Keratinocyte (primary cell): ENCODE measurements at regions not wholly inside any gene's neighbourhood (a gene's known extent, or its start where the extent isn't known, plus 50 kb on each side); places are given as distances from the start of the nearest gene placed in this dataset.
"Not testable (repeated sequence)": the region's sequence is repeated elsewhere in the genome, so short reads cannot be mapped to it uniquely, and the experiment has no call there.

ENCODE experiments used
- DNase-seq: peaks from one replicate; pipeline ENCODE4 v3.0.0-alpha.2; 2011; ENCODE audit warnings: low read depth, missing footprints, low spot score
- FAIRE-seq: peaks from 2 replicates; lab custom pipeline; 2011; peaks lifted over from hg19 to GRCh38; lab: Jason Lieb, UNC
- H2AFZ ChIP-seq: 2 replicates; pipeline ENCODE4 v1.6.0; 2012; ENCODE audit warnings: low read length, control low read depth, inconsistent platforms; ENCODE audit not compliant: control insufficient read depth
- H3K27ac ChIP-seq: 2 replicates; pipeline ENCODE4 v1.5.1; 2011; ENCODE audit warnings: low read length; ENCODE audit not compliant: control insufficient read depth, insufficient read depth
- H3K27me3 ChIP-seq: 3 replicates; pipeline ENCODE4 v1.6.0; 2011; ENCODE audit warnings: low read length; ENCODE audit not compliant: control insufficient read depth, insufficient read depth; ENCODE audit errors: extremely low read depth
- H3K36me3 ChIP-seq, 2 experiments: 2 replicates in 1 of 2; 3 replicates in 1 of 2; pipeline ENCODE4 v1.5.1; 2011; ENCODE audit warnings: low read length in 2 of 2, mild to moderate bottlenecking in 1 of 2; ENCODE audit not compliant: control insufficient read depth in 2 of 2, insufficient read depth in 2 of 2; ENCODE audit errors: extremely low read depth in 1 of 2
- H3K4me1 ChIP-seq: 3 replicates; pipeline ENCODE4 v1.5.1; 2011; ENCODE audit warnings: low read length; ENCODE audit not compliant: control insufficient read depth, insufficient read depth; ENCODE audit errors: extremely low read depth
- H3K4me2 ChIP-seq: 3 replicates; pipeline ENCODE4 v1.6.0; 2011; ENCODE audit warnings: low read depth, low read length; ENCODE audit not compliant: control insufficient read depth, insufficient read depth; ENCODE audit errors: extremely low read depth
- H3K4me3 ChIP-seq, 3 experiments: fragments of 200-600 bp in 1 of 3; sonication (generic) in 1 of 3; 2 replicates in 2 of 3; 3 replicates in 1 of 3; pipeline ENCODE4 v1.5.1; 2011 to 2016; ENCODE audit warnings: low read length in 3 of 3, mild to moderate bottlenecking in 3 of 3, control low read depth in 2 of 3, inconsistent platforms in 1 of 3, low read depth in 1 of 3, mixed read lengths in 1 of 3, mixed run types in 1 of 3, moderate library complexity in 1 of 3; ENCODE audit not compliant: control insufficient read depth in 2 of 3, insufficient read depth in 2 of 3; ENCODE audit errors: extremely low read depth in 1 of 3
- H3K79me2 ChIP-seq: 2 replicates; pipeline ENCODE4 v1.6.0; 2012; ENCODE audit warnings: low read length; ENCODE audit not compliant: control insufficient read depth, insufficient read depth
- H3K9ac ChIP-seq: 3 replicates; pipeline ENCODE4 v1.6.0; 2011; ENCODE audit warnings: low read length; ENCODE audit not compliant: control insufficient read depth, insufficient read depth; ENCODE audit errors: extremely low read depth
- H3K9me1 ChIP-seq: 3 replicates; pipeline ENCODE4 v1.6.0; 2011; ENCODE audit warnings: low read length; ENCODE audit not compliant: control insufficient read depth, insufficient read depth; ENCODE audit errors: extremely low read depth
- H3K9me3 ChIP-seq: 2 replicates; pipeline ENCODE4 v1.5.1; 2012; ENCODE audit warnings: low read depth, low read length; ENCODE audit not compliant: control insufficient read depth
- H4K20me1 ChIP-seq: 3 replicates; pipeline ENCODE4 v1.6.0; 2011; ENCODE audit warnings: low read length; ENCODE audit not compliant: control insufficient read depth, insufficient read depth; ENCODE audit errors: extremely low read depth
- CTCF ChIP-seq, 3 experiments: IDR thresholded peaks in 1 of 3; conservative IDR thresholded peaks in 1 of 3; optimal IDR thresholded peaks in 1 of 3; 2 replicates in 2 of 3; 3 replicates in 1 of 3; pipeline versions ENCODE3 to v1.5.1; 2011; ENCODE audit warnings: low read length in 3 of 3, mild to moderate bottlenecking in 3 of 3, moderate library complexity in 2 of 3, control low read depth in 1 of 3, inconsistent platforms in 1 of 3; ENCODE audit not compliant: insufficient read depth in 2 of 3; ENCODE audit errors: extremely low read depth in 1 of 3
- EZH2 ChIP-seq: IDR thresholded peaks from one replicate; pipeline ENCODE4 v1.6.1; 2012; ENCODE audit warnings: inconsistent platforms, mild to moderate bottlenecking, low read length, moderate library complexity
- dilution Hi-C: fragments of 300-500 bp; cut with MboI; formaldehyde crosslinking; loops from one replicate; pipeline ENCODE4 v1.7.0; 2020; ENCODE audit warnings: low sequenced_read_pairs; ENCODE audit not compliant: extremely low pct_ligation_motif_present

GRCh38 chr7:83267141-83267631 lies 104.5 kb upstream of the PCLO start:
- H3K4me3 ChIP-seq, result no peak overlapping the region
- no peaks in the 10 kb centered on the region for H3K9me3 ChIP-seq
- H3K4me1 ChIP-seq, result no peaks in the 10 kb centered on the region
- H3K9ac ChIP-seq, result no peak overlapping the region
- H2AFZ ChIP-seq, result no peak overlapping the region
- H4K20me1 ChIP-seq, result no peaks in the 10 kb centered on the region
- FAIRE-seq, result no peak
- no peaks in the 10 kb centered on the region for H3K9me1 ChIP-seq
- dilution Hi-C loops, result no loop called here
- no peaks in the 10 kb centered on the region for H3K36me3 ChIP-seq
- H3K27ac ChIP-seq, result no peak overlapping the region
- no peak for TF ChIP-seq CTCF (optimal IDR thresholded peaks at IDR 0.05 in 1 of 3, IDR thresholded peaks at IDR 0.05 in 1 of 3, conservative IDR thresholded peaks at IDR 0.05 in 1 of 3; ENCODE audit: extremely low read depth in 1 of 3, insufficient read depth in 2 of 3, low read length in 3 of 3)
- TF ChIP-seq EZH2, result no peak
- no peaks in the 10 kb centered on the region for H3K27me3 ChIP-seq
- no peak overlapping the region for H3K4me2 ChIP-seq
- H3K79me2 ChIP-seq, result no peaks in the 10 kb centered on the region
- no peak for DNase-seq

GRCh38 chr7:83263442-83264034 lies 100.9 kb upstream of the PCLO start:
- H3K9ac ChIP-seq, dilution Hi-C loops, DNase-seq, H4K20me1 ChIP-seq, H3K9me3 ChIP-seq, H3K27me3 ChIP-seq, H3K4me2 ChIP-seq, H3K36me3 ChIP-seq, FAIRE-seq, H3K4me3 ChIP-seq, H3K9me1 ChIP-seq, H3K79me2 ChIP-seq, H3K4me1 ChIP-seq, H3K27ac ChIP-seq, H2AFZ ChIP-seq: not testable (repeated sequence)

DNA sequence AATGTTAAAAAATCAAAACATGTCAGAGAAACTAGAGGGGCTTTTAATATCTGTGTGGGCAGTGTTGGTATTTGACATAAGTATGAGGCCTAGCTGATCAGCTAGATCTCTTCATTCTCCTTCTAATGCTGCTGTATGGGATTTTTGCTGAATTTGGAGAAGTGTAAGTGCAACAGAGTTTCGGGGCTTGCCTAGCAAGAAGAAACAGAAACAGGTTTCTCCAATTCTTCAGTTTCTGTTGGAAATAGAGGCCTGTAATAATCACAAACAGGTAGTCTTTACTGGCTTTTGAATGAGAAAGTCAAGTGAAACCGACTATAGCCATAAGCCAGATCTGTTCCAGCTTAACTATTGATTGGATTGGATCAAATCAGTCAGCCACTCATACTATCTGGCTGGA lies 96.4 kb upstream of the PCLO start:
- Histone ChIP-seq H3K4me3 (no peak overlapping the region), H4K20me1 (no peaks in the 10 kb centered on the region), H3K36me3 (no peaks in the 10 kb centered on the region), H3K9ac (no peak overlapping the region), H3K27me3 (no peaks in the 10 kb centered on the region), H3K4me1 (no peaks in the 10 kb centered on the region), H3K27ac (no peak overlapping the region), H3K9me3 (no peaks in the 10 kb centered on the region), H3K79me2 (no peaks in the 10 kb centered on the region), H3K9me1 (no peaks in the 10 kb centered on the region), H2AFZ (no peak overlapping the region), H3K4me2 (no peak overlapping the region)
- dilution Hi-C loops, result no loop called here
- FAIRE-seq (no peak), DNase-seq (no peak)
- TF ChIP-seq EZH2 (no peak), CTCF (optimal IDR thresholded peaks at IDR 0.05 in 1 of 3, IDR thresholded peaks at IDR 0.05 in 1 of 3, conservative IDR thresholded peaks at IDR 0.05 in 1 of 3; ENCODE audit: extremely low read depth in 1 of 3, insufficient read depth in 2 of 3, low read length in 3 of 3) (no peak)
